HepG2 (cell line): ENCODE measurements at regions not wholly inside any gene's neighbourhood (a gene's known extent, or its start where the extent isn't known, plus 50 kb on each side); places are given as distances from the start of the nearest gene placed in this dataset.

Experiments
- CTCF ChIP-seq: sonication (generic); formaldehyde crosslinking; IDR thresholded peaks from 2 replicates; pipeline ENCODE4 v1.5.0; 2020; ENCODE audit warnings: mild to moderate bottlenecking, missing genetic modification reagents, moderate library complexity
- EZH2 ChIP-seq: conservative IDR thresholded peaks from 2 replicates; pipeline ENCODE4 v1.6.1; 2012; ENCODE audit warnings: mild to moderate bottlenecking, low read depth, low read length, moderate library complexity
- LCORL ChIP-seq, 2 experiments: fragments of 450-650 bp in 1 of 2; sonication (generic) in 1 of 2; formaldehyde crosslinking in 1 of 2; IDR thresholded peaks; 2 replicates each; pipeline versions ENCODE4 v1.5.0 to v1.6.1; 2017 to 2020; ENCODE audit warnings: antibody characterized with exemption in 1 of 2, missing genetic modification reagents in 1 of 2
- NFIC ChIP-seq: IDR thresholded peaks from 2 replicates; pipeline ENCODE4 v1.6.1; 2012; ENCODE audit warnings: mild to moderate bottlenecking, low read length, inconsistent platforms
- POLR2A ChIP-seq, 2 experiments: IDR thresholded peaks; 2 replicates each; pipeline ENCODE4 v1.6.1; 2011; ENCODE audit warnings: low read depth in 2 of 2, low read length in 2 of 2, mild to moderate bottlenecking in 1 of 2, moderate library complexity in 1 of 2; ENCODE audit not compliant: insufficient read depth in 1 of 2
- SMARCC2 ChIP-seq: fragments of 450-650 bp; IDR thresholded peaks from 2 replicates; pipeline ENCODE4 v1.6.1; 2017; ENCODE audit warnings: antibody characterized with exemption, mild to moderate bottlenecking

GRCh38 chr11:130761560-130762220, 154.6 kb downstream of the SNX19 start:
- TF ChIP-seq POLR2A (IDR thresholded peaks at IDR 0.05; ENCODE audit: insufficient read depth in 1 of 2, low read depth in 2 of 2, low read length in 2 of 2) (no peak), NFIC (no peak), EZH2 (no peak), CTCF (no peak), SMARCC2 (no peak), LCORL (IDR thresholded peaks at IDR 0.05) (no peak), LCORL (CRISPR knock-in tag; IDR thresholded peaks at IDR 0.05) (no peak)
